CD14-positive monocyte (primary cell): ENCODE measurements at regions not wholly inside any gene's neighbourhood (a gene's known extent, or its start where the extent isn't known, plus 50 kb on each side); places are given as distances from the start of the nearest gene placed in this dataset.
"Not testable (repeated sequence)": the region's sequence is repeated elsewhere in the genome, so short reads cannot be mapped to it uniquely, and the experiment has no call there.

Experiments used
- DNase-seq, 3 donors: peaks; one replicate each; pipeline ENCODE4 v3.0.0-alpha.2; 2011 to 2022
- H2AFZ ChIP-seq: 2 replicates; pipeline ENCODE4 v1.6.0; 2012; ENCODE audit warnings: mild to moderate bottlenecking, low read depth, low read length, inconsistent platforms; ENCODE audit not compliant: insufficient read depth, poor library complexity, severe bottlenecking
- H3K27ac ChIP-seq, 2 donors: 1 replicate in 1 of 2; 2 replicates in 1 of 2; pipeline ENCODE4 v1.5.1; 2012 to 2013; ENCODE audit warnings: low read length in 2 of 2, control low read depth in 1 of 2, inconsistent platforms in 1 of 2, low read depth in 1 of 2, mild to moderate bottlenecking in 1 of 2
- H3K27me3 ChIP-seq, 2 donors: one replicate each; pipeline versions ENCODE4 v1.6.0 to v1.6.1; 2011 to 2013; ENCODE audit warnings: low read length in 2 of 2; ENCODE audit not compliant: control insufficient read depth in 2 of 2, insufficient read depth in 2 of 2
- H3K36me3 ChIP-seq, 2 donors: replicated peaks in 1 of 2; 1 replicate in 1 of 2; 2 replicates in 1 of 2; pipeline versions ENCODE4 v1.5.1 to v1.6.1; 2012 to 2013; ENCODE audit warnings: low read length in 2 of 2, control low read depth in 1 of 2, inconsistent platforms in 1 of 2, mild to moderate bottlenecking in 1 of 2; ENCODE audit not compliant: insufficient read depth in 2 of 2, control insufficient read depth in 1 of 2
- H3K4me1 ChIP-seq, 2 donors: 1 replicate in 1 of 2; 2 replicates in 1 of 2; pipeline versions ENCODE4 v1.5.1 to v1.6.1; 2012 to 2013; ENCODE audit warnings: low read length in 2 of 2, control low read depth in 1 of 2, inconsistent platforms in 1 of 2, mild to moderate bottlenecking in 1 of 2, moderate library complexity in 1 of 2; ENCODE audit not compliant: insufficient read depth in 2 of 2, control insufficient read depth in 1 of 2
- H3K4me2 ChIP-seq: replicated peaks from 2 replicates; pipeline ENCODE3; 2012; ENCODE audit warnings: low read length, moderate library complexity, mild to moderate bottlenecking; ENCODE audit not compliant: poor library complexity, severe bottlenecking; ENCODE audit errors: extremely low read depth
- H3K4me3 ChIP-seq, 3 experiments: fragments of 200-600 bp in 1 of 3; sonication (generic) in 1 of 3; replicated peaks in 1 of 3; 1 replicate in 2 of 3; 2 replicates in 1 of 3; pipeline ENCODE4 v1.5.1; 2011 to 2013; ENCODE audit warnings: low read length in 3 of 3, mild to moderate bottlenecking in 3 of 3, control low read depth in 2 of 3, low read depth in 2 of 3, inconsistent platforms in 1 of 3, moderate library complexity in 1 of 3
- H3K79me2 ChIP-seq: 2 replicates; pipeline ENCODE4 v1.6.0; 2012; ENCODE audit warnings: mild to moderate bottlenecking, control low read depth, inconsistent platforms, low read length, moderate library complexity; ENCODE audit not compliant: insufficient read depth
- H3K9ac ChIP-seq: 2 replicates; pipeline ENCODE4 v1.6.0; 2017; ENCODE audit warnings: low read length, mild to moderate bottlenecking; ENCODE audit not compliant: insufficient read depth, poor library complexity, severe bottlenecking
- H3K9me3 ChIP-seq, 2 donors: replicated peaks in 1 of 2; 1 replicate in 1 of 2; 2 replicates in 1 of 2; pipeline versions ENCODE4 v1.5.1 to v1.6.1; 2012 to 2013; ENCODE audit warnings: low read length in 2 of 2, control low read depth in 1 of 2; ENCODE audit not compliant: control insufficient read depth in 1 of 2, insufficient read depth in 1 of 2
- H4K20me1 ChIP-seq: 2 replicates; pipeline ENCODE4 v1.6.0; 2012; ENCODE audit warnings: mild to moderate bottlenecking, low read length, control low read depth, moderate library complexity; ENCODE audit not compliant: insufficient read depth
- H3K27ac Mint-ChIP-seq, 7 donors: one replicate each; pipeline ENCODE4 v1.8.0; 2020; ENCODE audit warnings: mild to moderate bottlenecking in 7 of 7, mixed read lengths in 7 of 7, moderate library complexity in 6 of 7, inconsistent platforms in 2 of 7
- H3K27me3 Mint-ChIP-seq, 3 donors: one replicate each; pipeline ENCODE4 v1.8.0; 2021 to 2022; ENCODE audit warnings: low read depth in 3 of 3, mild to moderate bottlenecking in 3 of 3, mixed read lengths in 3 of 3, moderate library complexity in 3 of 3, inconsistent platforms in 1 of 3
- H3K36me3 Mint-ChIP-seq, 2 donors: one replicate each; pipeline ENCODE4 v1.8.0; 2020; ENCODE audit warnings: mixed read lengths in 2 of 2, inconsistent platforms in 1 of 2, mild to moderate bottlenecking in 1 of 2
- H3K4me1 Mint-ChIP-seq: one replicate; pipeline ENCODE4 v1.8.0; 2020; ENCODE audit warnings: mild to moderate bottlenecking, mixed read lengths
- H3K4me3 Mint-ChIP-seq, 2 donors: one replicate each; pipeline ENCODE4 v1.8.0; 2020; ENCODE audit warnings: mild to moderate bottlenecking in 2 of 2, mixed read lengths in 2 of 2, moderate library complexity in 1 of 2
- H3K9me3 Mint-ChIP-seq, 7 donors: one replicate each; pipeline ENCODE4 v1.8.0; 2020 to 2022; ENCODE audit warnings: mixed read lengths in 7 of 7, mild to moderate bottlenecking in 6 of 7, moderate library complexity in 6 of 7, inconsistent platforms in 2 of 7
- WGBS: methylation state at CpG from one replicate; pipeline ENCODE4 v1.1.5; 2013; ENCODE audit warnings: missing lambda C conversion rate; ENCODE audit not compliant: insufficient coverage; 5-methylcytosine and 5-hydroxymethylcytosine counted together
- intact Hi-C, 2 donors: fragments of 100-400 bp; cut with micrococcal nuclease; formaldehyde crosslinking; loops; one replicate each; pipeline versions ENCODE4 v1.15.0 to v1.15.1; 2023
- TF ChIP-seq, protein P1 (sequence below): fragments of 200-600 bp; IDR thresholded peaks from one replicate; pipeline ENCODE4 v1.8.0; 2022; ENCODE audit warnings: antibody characterized with exemption, mild to moderate bottlenecking

DNA sequence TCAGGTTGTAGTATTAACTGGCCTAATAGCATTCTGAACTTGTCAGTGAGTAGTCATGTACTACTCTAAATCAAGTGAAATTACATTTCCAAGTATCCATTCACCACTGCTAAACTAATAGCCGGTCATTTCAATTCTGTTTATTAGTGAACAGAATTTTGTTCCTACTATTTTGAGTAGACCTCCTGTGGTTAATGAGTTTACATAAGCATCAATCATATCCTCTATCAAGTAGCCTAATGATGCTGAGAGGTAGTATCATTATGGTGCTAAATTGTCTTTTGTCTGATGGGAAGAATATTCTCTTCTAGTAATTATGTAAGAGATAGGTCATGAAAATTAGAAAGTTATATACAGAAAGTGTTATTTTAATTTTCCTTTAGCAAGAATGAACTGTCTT lies 602.8 kb downstream of the KCNT2 start:
- intact Hi-C loops = no loop called here
- Histone ChIP-seq H3K4me1 (no peaks in the 10 kb centered on the region), H3K4me3 (no peak overlapping the region), H2AFZ (no peak overlapping the region), H3K9me3 (no peaks in the 10 kb centered on the region), H3K4me2 (no peak overlapping the region), H3K27ac (no peak overlapping the region), H3K79me2 (no peaks in the 10 kb centered on the region), H3K36me3 (no peaks in the 10 kb centered on the region), H3K9ac (no peak overlapping the region), H4K20me1 (no peaks in the 10 kb centered on the region), H3K27me3 (no peaks in the 10 kb centered on the region)
- H3K4me3 Mint-ChIP-seq = no peak overlapping the region
- H3K27me3 Mint-ChIP-seq = no peaks in the 10 kb centered on the region
- TF ChIP-seq, protein P1, sequence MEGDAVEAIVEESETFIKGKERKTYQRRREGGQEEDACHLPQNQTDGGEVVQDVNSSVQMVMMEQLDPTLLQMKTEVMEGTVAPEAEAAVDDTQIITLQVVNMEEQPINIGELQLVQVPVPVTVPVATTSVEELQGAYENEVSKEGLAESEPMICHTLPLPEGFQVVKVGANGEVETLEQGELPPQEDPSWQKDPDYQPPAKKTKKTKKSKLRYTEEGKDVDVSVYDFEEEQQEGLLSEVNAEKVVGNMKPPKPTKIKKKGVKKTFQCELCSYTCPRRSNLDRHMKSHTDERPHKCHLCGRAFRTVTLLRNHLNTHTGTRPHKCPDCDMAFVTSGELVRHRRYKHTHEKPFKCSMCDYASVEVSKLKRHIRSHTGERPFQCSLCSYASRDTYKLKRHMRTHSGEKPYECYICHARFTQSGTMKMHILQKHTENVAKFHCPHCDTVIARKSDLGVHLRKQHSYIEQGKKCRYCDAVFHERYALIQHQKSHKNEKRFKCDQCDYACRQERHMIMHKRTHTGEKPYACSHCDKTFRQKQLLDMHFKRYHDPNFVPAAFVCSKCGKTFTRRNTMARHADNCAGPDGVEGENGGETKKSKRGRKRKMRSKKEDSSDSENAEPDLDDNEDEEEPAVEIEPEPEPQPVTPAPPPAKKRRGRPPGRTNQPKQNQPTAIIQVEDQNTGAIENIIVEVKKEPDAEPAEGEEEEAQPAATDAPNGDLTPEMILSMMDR = no peak
- WGBS = no CpG with 5 or more reads among the region's 1 CpG
- no peaks in the 10 kb centered on the region for H3K36me3 Mint-ChIP-seq
- no peak overlapping the region for H3K27ac Mint-ChIP-seq
- no peak for DNase-seq
- no peaks in the 10 kb centered on the region for H3K4me1 Mint-ChIP-seq
- peaks cover 0 to 7% (median 3%) of the 10 kb centered on the region in 7 donors for H3K9me3 Mint-ChIP-seq

DNA sequence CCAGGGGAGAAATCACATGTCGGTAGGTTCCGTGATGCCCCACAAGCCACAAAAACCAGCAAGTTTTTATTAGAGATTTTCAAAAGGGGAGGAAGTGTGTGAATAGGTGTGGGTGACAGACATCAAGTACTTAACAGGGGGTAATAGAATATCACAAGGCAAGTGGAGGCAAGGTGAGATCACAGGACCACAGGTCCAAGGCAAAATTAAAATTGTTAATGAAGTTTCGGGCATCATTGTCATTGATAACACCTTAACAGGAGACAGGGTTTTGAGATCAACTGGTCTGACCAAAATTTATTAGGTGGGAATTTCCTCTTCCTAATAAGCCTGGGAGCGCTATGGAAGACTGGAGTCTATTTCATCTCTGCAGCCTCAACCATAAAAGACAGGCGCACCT lies 603.9 kb downstream of the KCNT2 start:
- H3K4me2 ChIP-seq, H3K27me3 Mint-ChIP-seq, intact Hi-C loops: not testable (repeated sequence)

More for the DNA sequence above, 603.9 kb downstream of the KCNT2 start:
- not testable (repeated sequence) for H3K4me3 ChIP-seq, H3K27me3 ChIP-seq, H3K79me2 ChIP-seq, H3K27ac ChIP-seq, H3K36me3 ChIP-seq, DNase-seq, H3K27ac Mint-ChIP-seq, H3K36me3 Mint-ChIP-seq, H3K4me1 ChIP-seq, H3K4me3 Mint-ChIP-seq, H2AFZ ChIP-seq, H3K9me3 ChIP-seq, H4K20me1 ChIP-seq, H3K9me3 Mint-ChIP-seq, H3K9ac ChIP-seq, H3K4me1 Mint-ChIP-seq
- WGBS = 100% methylated on average over 1 of the region's 5 CpGs
